Activated CD4-positive, alpha-beta T cell treated with anti-CD3 and anti-CD28 coated beads, Interleukin-2, amount 10 ng/mL, durations not matched to agents 7 days and 5 days (primary cell): ENCODE measurements at regions not wholly inside any gene's neighbourhood (a gene's known extent, or its start where the extent isn't known, plus 50 kb on each side); places are given as distances from the start of the nearest gene placed in this dataset.
"Not testable (repeated sequence)": the region's sequence is repeated elsewhere in the genome, so short reads cannot be mapped to it uniquely, and the experiment has no call there.

Source experiments
- CTCF ChIA-PET: fragments of 350-600 bp; sonication (Branson Sonifier 250); formaldehyde crosslinking; loops from one replicate; lab custom pipeline; 2021; ENCODE audit warnings: antibody characterized with exemption; lab: Charles Lee
- POLR2A ChIA-PET: fragments of 350-600 bp; sonication (Branson Sonifier 250); formaldehyde crosslinking; loops from one replicate; lab custom pipeline; 2021; ENCODE audit warnings: antibody characterized with exemption; lab: Charles Lee
- DNase-seq: peaks from one replicate; pipeline ENCODE4 v3.0.0-alpha.2; 2020
- H3K27ac Mint-ChIP-seq: one replicate; pipeline ENCODE4 v1.8.0; 2021; ENCODE audit warnings: mild to moderate bottlenecking, moderate library complexity, mixed read lengths
- H3K27me3 Mint-ChIP-seq: one replicate; pipeline ENCODE4 v1.8.0; 2021; ENCODE audit warnings: mixed read lengths
- H3K36me3 Mint-ChIP-seq: one replicate; pipeline ENCODE4 v1.8.0; 2021; ENCODE audit warnings: low read depth, mixed read lengths
- H3K4me1 Mint-ChIP-seq: one replicate; pipeline ENCODE4 v1.8.0; 2021; ENCODE audit warnings: mixed read lengths
- H3K4me3 Mint-ChIP-seq: one replicate; pipeline ENCODE4 v1.8.0; 2021; ENCODE audit warnings: mild to moderate bottlenecking, moderate library complexity, mixed read lengths
- H3K9me3 Mint-ChIP-seq: one replicate; pipeline ENCODE4 v1.8.0; 2021; ENCODE audit warnings: mixed read lengths

- ChIA-PET POLR2A (no interaction called here), CTCF (no interaction called here)
- no peaks in the 10 kb centered on the region for H3K36me3 Mint-ChIP-seq
- no peak for DNase-seq
- no peaks in the 10 kb centered on the region for H3K4me1 Mint-ChIP-seq
- no peaks in the 10 kb centered on the region for H3K9me3 Mint-ChIP-seq
- H3K27me3 Mint-ChIP-seq, result no peaks in the 10 kb centered on the region
- H3K27ac Mint-ChIP-seq, result no peak overlapping the region
- H3K4me3 Mint-ChIP-seq, result no peak overlapping the region
Measured at GRCh38 chr7:83819911-83820310, 171.0 kb upstream of the SEMA3E start.

- no peak for DNase-seq
- POLR2A ChIA-PET, result no interaction called here
- peaks cover 3% of the 10 kb centered on the region for H3K9me3 Mint-ChIP-seq
- H3K27ac Mint-ChIP-seq, result no peak overlapping the region
- H3K4me3 Mint-ChIP-seq, result no peak overlapping the region
- H3K4me1 Mint-ChIP-seq, result no peaks in the 10 kb centered on the region
- no peaks in the 10 kb centered on the region for H3K36me3 Mint-ChIP-seq
- CTCF ChIA-PET, result no interaction called here
- H3K27me3 Mint-ChIP-seq, result no peaks in the 10 kb centered on the region
Measured at GRCh38 chr7:83814480-83814879, 165.5 kb upstream of the SEMA3E start.

- H3K27me3 Mint-ChIP-seq, H3K9me3 Mint-ChIP-seq, H3K36me3 Mint-ChIP-seq, H3K4me1 Mint-ChIP-seq, CTCF ChIA-PET, POLR2A ChIA-PET, H3K27ac Mint-ChIP-seq, DNase-seq, H3K4me3 Mint-ChIP-seq: not testable (repeated sequence)
Measured at GRCh38 chr7:83812563-83812962, 163.6 kb upstream of the SEMA3E start.

GRCh38 chr7:83808982-83809381 is 160.0 kb upstream of the SEMA3E start:
- Mint-ChIP-seq H3K27ac (no peak overlapping the region), H3K36me3 (no peaks in the 10 kb centered on the region), H3K27me3 (no peaks in the 10 kb centered on the region), H3K4me1 (no peaks in the 10 kb centered on the region), H3K4me3 (no peak overlapping the region), H3K9me3 (peaks cover 3% of the 10 kb centered on the region)
- ChIA-PET CTCF (no interaction called here), POLR2A (no interaction called here)
- no peak for DNase-seq

GRCh38 chr7:83807774-83808173 is 158.8 kb upstream of the SEMA3E start:
- Mint-ChIP-seq H3K27ac (no peak overlapping the region), H3K4me3 (no peak overlapping the region), H3K9me3 (peaks cover 3% of the 10 kb centered on the region), H3K27me3 (no peaks in the 10 kb centered on the region), H3K4me1 (no peaks in the 10 kb centered on the region), H3K36me3 (no peaks in the 10 kb centered on the region)
- DNase-seq, result no peak
- CTCF ChIA-PET, result no interaction called here
- POLR2A ChIA-PET, result no interaction called here

GRCh38 chr7:83806538-83806937 is 157.6 kb upstream of the SEMA3E start:
- ChIA-PET POLR2A (no interaction called here), CTCF (no interaction called here)
- no peaks in the 10 kb centered on the region for H3K4me1 Mint-ChIP-seq
- H3K4me3 Mint-ChIP-seq, result no peak overlapping the region
- no peaks in the 10 kb centered on the region for H3K9me3 Mint-ChIP-seq
- no peak overlapping the region for H3K27ac Mint-ChIP-seq
- no peaks in the 10 kb centered on the region for H3K27me3 Mint-ChIP-seq
- no peaks in the 10 kb centered on the region for H3K36me3 Mint-ChIP-seq
- DNase-seq, result no peak

GRCh38 chr7:83799333-83799732 is 150.4 kb upstream of the SEMA3E start:
- Mint-ChIP-seq H3K27ac (no peak overlapping the region), H3K4me3 (no peak overlapping the region), H3K9me3 (no peaks in the 10 kb centered on the region), H3K27me3 (no peaks in the 10 kb centered on the region), H3K4me1 (no peaks in the 10 kb centered on the region), H3K36me3 (no peaks in the 10 kb centered on the region)
- POLR2A ChIA-PET, result no interaction called here
- no peak for DNase-seq
- CTCF ChIA-PET, result no interaction called here

- Mint-ChIP-seq H3K36me3 (no peaks in the 10 kb centered on the region), H3K4me1 (no peaks in the 10 kb centered on the region), H3K9me3 (no peaks in the 10 kb centered on the region), H3K4me3 (no peak overlapping the region), H3K27me3 (no peaks in the 10 kb centered on the region), H3K27ac (no peak overlapping the region)
- CTCF ChIA-PET, result no interaction called here
- DNase-seq, result no peak
- POLR2A ChIA-PET, result no interaction called here
Measured at GRCh38 chr7:83798489-83798888, 149.6 kb upstream of the SEMA3E start.

GRCh38 chr7:83796760-83797159 is 147.8 kb upstream of the SEMA3E start:
- Mint-ChIP-seq H3K27ac (no peak overlapping the region), H3K27me3 (no peaks in the 10 kb centered on the region), H3K4me1 (no peaks in the 10 kb centered on the region), H3K4me3 (no peak overlapping the region), H3K9me3 (no peaks in the 10 kb centered on the region), H3K36me3 (no peaks in the 10 kb centered on the region)
- CTCF ChIA-PET, result no interaction called here
- POLR2A ChIA-PET, result no interaction called here
- no peak for DNase-seq

GRCh38 chr7:83794829-83795228 is 145.9 kb upstream of the SEMA3E start:
- Mint-ChIP-seq H3K4me1 (no peaks in the 10 kb centered on the region), H3K36me3 (no peaks in the 10 kb centered on the region), H3K4me3 (no peak overlapping the region), H3K9me3 (no peaks in the 10 kb centered on the region), H3K27me3 (no peaks in the 10 kb centered on the region), H3K27ac (no peak overlapping the region)
- ChIA-PET POLR2A (no interaction called here), CTCF (interaction anchor here (0.6 kb wide), 1 partner anchor 32 kb away, joined by 6 read pairs; no protein-coding TSS in a partner anchor)
- no peak for DNase-seq

- Mint-ChIP-seq H3K36me3 (no peaks in the 10 kb centered on the region), H3K9me3 (no peaks in the 10 kb centered on the region), H3K27ac (no peak overlapping the region), H3K4me1 (no peaks in the 10 kb centered on the region), H3K4me3 (no peak overlapping the region), H3K27me3 (no peaks in the 10 kb centered on the region)
- no peak for DNase-seq
- ChIA-PET CTCF (no interaction called here), POLR2A (no interaction called here)
Measured at GRCh38 chr7:83793558-83793957, 144.6 kb upstream of the SEMA3E start.

GRCh38 chr7:83791737-83792136 is 142.8 kb upstream of the SEMA3E start:
- no peak for DNase-seq
- CTCF ChIA-PET, result no interaction called here
- no peaks in the 10 kb centered on the region for H3K36me3 Mint-ChIP-seq
- POLR2A ChIA-PET, result no interaction called here
- H3K27me3 Mint-ChIP-seq, result no peaks in the 10 kb centered on the region
- no peak overlapping the region for H3K27ac Mint-ChIP-seq
- no peaks in the 10 kb centered on the region for H3K4me1 Mint-ChIP-seq
- H3K9me3 Mint-ChIP-seq, result no peaks in the 10 kb centered on the region
- H3K4me3 Mint-ChIP-seq, result no peak overlapping the region

GRCh38 chr7:83786858-83787257 is 137.9 kb upstream of the SEMA3E start:
- H3K4me1 Mint-ChIP-seq, result no peaks in the 10 kb centered on the region
- no peak overlapping the region for H3K4me3 Mint-ChIP-seq
- no peak for DNase-seq
- H3K9me3 Mint-ChIP-seq, result no peaks in the 10 kb centered on the region
- CTCF ChIA-PET, result no interaction called here
- H3K27me3 Mint-ChIP-seq, result no peaks in the 10 kb centered on the region
- POLR2A ChIA-PET, result no interaction called here
- no peak overlapping the region for H3K27ac Mint-ChIP-seq
- H3K36me3 Mint-ChIP-seq, result no peaks in the 10 kb centered on the region

- H3K27ac Mint-ChIP-seq, result no peak overlapping the region
- H3K36me3 Mint-ChIP-seq, result no peaks in the 10 kb centered on the region
- ChIA-PET CTCF (no interaction called here), POLR2A (no interaction called here)
- H3K27me3 Mint-ChIP-seq, result no peaks in the 10 kb centered on the region
- no peaks in the 10 kb centered on the region for H3K4me1 Mint-ChIP-seq
- no peak for DNase-seq
- no peaks in the 10 kb centered on the region for H3K9me3 Mint-ChIP-seq
- H3K4me3 Mint-ChIP-seq, result no peak overlapping the region
Measured at GRCh38 chr7:83782628-83783027, 133.7 kb upstream of the SEMA3E start.
